ENCODE measurements at regions not wholly inside any gene's neighbourhood (a gene's known extent, or its start where the extent isn't known, plus 50 kb on each side); places are given as distances from the start of the nearest gene placed in this dataset.

- TF ChIP-seq MYC (IDR thresholded peaks at IDR 0.05; ENCODE audit: borderline replicate concordance, low read length), result no peak
- no peak for TF ChIP-seq ZC3H11A (IDR thresholded peaks at IDR 0.05)
These were observed 180.6 kb upstream of the NPVF start (continued) for GRCh38 chr7:25408876-25409275.

GRCh38 chr7:25409897-25410636, 181.8 kb upstream of the NPVF start:
- Histone ChIP-seq H3K4me2 (no peak overlapping the region), H3K9me3 (no peaks in the 10 kb centered on the region), H3K4me1 (no peaks in the 10 kb centered on the region), H3K4me3 (no peak overlapping the region), H3K27ac (no peak overlapping the region)
- FAIRE-seq (no peak), ATAC-seq (no peak), DNase-seq (ENCODE audit: low read depth in 1 of 2, low spot score in 1 of 2) (no peak)
- no peak for TF ChIP-seq PHF8 (IDR thresholded peaks at IDR 0.05; ENCODE audit: borderline replicate concordance, low read depth)
- TF ChIP-seq KDM1A (IDR thresholded peaks at IDR 0.05; ENCODE audit: low read depth), result no peak
- TF ChIP-seq RARB (CRISPR knock-in tag; IDR thresholded peaks at IDR 0.05), result no peak
- TF ChIP-seq MYC (IDR thresholded peaks at IDR 0.05; ENCODE audit: borderline replicate concordance, low read length), result no peak
- no peak for TF ChIP-seq USF2 (IDR thresholded peaks at IDR 0.05)
- no peak for TF ChIP-seq JUN (IDR thresholded peaks at IDR 0.05)
- TF ChIP-seq PBX3 (IDR thresholded peaks at IDR 0.05), result no peak
- TF ChIP-seq EP300 (IDR thresholded peaks at IDR 0.05), result no peak
- no peak for TF ChIP-seq GATA3 (IDR thresholded peaks at IDR 0.05; ENCODE audit: borderline replicate concordance)
- TF ChIP-seq, protein P1, sequence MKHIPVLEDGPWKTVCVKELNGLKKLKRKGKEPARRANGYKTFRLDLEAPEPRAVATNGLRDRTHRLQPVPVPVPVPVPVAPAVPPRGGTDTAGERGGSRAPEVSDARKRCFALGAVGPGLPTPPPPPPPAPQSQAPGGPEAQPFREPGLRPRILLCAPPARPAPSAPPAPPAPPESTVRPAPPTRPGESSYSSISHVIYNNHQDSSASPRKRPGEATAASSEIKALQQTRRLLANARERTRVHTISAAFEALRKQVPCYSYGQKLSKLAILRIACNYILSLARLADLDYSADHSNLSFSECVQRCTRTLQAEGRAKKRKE (CRISPR knock-in tag; IDR thresholded peaks at IDR 0.05; ENCODE audit: low read depth), result no peak
- TF ChIP-seq, protein P2, sequence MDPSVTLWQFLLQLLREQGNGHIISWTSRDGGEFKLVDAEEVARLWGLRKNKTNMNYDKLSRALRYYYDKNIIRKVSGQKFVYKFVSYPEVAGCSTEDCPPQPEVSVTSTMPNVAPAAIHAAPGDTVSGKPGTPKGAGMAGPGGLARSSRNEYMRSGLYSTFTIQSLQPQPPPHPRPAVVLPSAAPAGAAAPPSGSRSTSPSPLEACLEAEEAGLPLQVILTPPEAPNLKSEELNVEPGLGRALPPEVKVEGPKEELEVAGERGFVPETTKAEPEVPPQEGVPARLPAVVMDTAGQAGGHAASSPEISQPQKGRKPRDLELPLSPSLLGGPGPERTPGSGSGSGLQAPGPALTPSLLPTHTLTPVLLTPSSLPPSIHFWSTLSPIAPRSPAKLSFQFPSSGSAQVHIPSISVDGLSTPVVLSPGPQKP (IDR thresholded peaks at IDR 0.05; ENCODE audit: low read depth, low read length), result no peak
- no peak for TF ChIP-seq KDM5A (IDR thresholded peaks at IDR 0.05)
- TF ChIP-seq, protein P3, sequence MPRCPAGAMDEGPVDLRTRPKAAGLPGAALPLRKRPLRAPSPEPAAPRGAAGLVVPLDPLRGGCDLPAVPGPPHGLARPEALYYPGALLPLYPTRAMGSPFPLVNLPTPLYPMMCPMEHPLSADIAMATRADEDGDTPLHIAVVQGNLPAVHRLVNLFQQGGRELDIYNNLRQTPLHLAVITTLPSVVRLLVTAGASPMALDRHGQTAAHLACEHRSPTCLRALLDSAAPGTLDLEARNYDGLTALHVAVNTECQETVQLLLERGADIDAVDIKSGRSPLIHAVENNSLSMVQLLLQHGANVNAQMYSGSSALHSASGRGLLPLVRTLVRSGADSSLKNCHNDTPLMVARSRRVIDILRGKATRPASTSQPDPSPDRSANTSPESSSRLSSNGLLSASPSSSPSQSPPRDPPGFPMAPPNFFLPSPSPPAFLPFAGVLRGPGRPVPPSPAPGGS (IDR thresholded peaks at IDR 0.05), result no peak
- TF ChIP-seq CEBPB (IDR thresholded peaks at IDR 0.05), result no peak
- TF ChIP-seq CBX8 (IDR thresholded peaks at IDR 0.05), result no peak
- no peak for TF ChIP-seq CBX2 (IDR thresholded peaks at IDR 0.05; ENCODE audit: borderline replicate concordance, low read depth)
- no peak for TF ChIP-seq FOSL2 (IDR thresholded peaks at IDR 0.05)
- no peak for TF ChIP-seq FOSL2 (CRISPR knock-in tag; IDR thresholded peaks at IDR 0.05)
- no peak for TF ChIP-seq CHD2 (IDR thresholded peaks at IDR 0.05; ENCODE audit: low read length, partially characterized antibody)
- CTCF ChIA-PET, result no interaction called here
- 1% methylated on average over 6 of the region's 6 CpGs for WGBS (ENCODE audit: missing lambda C conversion rate)
- POLR2A ChIA-PET, result no interaction called here

DNA sequence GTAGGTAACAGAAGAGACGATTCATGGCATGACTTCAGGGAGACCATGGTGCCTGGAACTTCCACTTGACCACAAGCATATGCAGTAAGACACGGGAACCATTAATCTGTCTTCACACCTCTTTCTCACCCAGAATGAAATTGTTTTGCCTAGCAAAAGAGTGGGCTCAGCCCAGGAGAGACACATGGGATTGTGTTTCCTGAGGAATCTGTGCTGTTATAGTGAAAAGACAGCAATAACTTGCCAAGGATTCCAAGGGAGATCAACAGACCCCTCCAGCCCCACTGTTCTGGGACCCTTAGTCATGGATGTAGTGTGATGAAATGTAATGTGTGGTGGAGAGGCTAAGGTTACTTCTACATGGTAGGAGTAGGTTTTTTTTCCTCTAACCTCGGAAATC, 192.5 kb upstream of the NPVF start:
- no peaks in the 10 kb centered on the region for H3K9me3 ChIP-seq
- ChIA-PET POLR2A (no interaction called here), CTCF (no interaction called here)
- no peak overlapping the region for H3K27ac ChIP-seq
- no peaks in the 10 kb centered on the region for H3K4me1 ChIP-seq
- FAIRE-seq, result no peak
- H3K4me2 ChIP-seq, result no peak overlapping the region
- WGBS (ENCODE audit: missing lambda C conversion rate), result 2% methylated on average over 3 of the region's 3 CpGs
- ATAC-seq, result no peak
- no peak overlapping the region for H3K4me3 ChIP-seq
- DNase-seq (ENCODE audit: low read depth in 1 of 2, low spot score in 1 of 2), result no peak
- TF ChIP-seq, protein P3 (IDR thresholded peaks at IDR 0.05), result no peak
- TF ChIP-seq RNF2 (IDR thresholded peaks at IDR 0.05; ENCODE audit: borderline replicate concordance, low read depth), result no peak
- no peak for TF ChIP-seq TP53 (CRISPR knock-in tag; IDR thresholded peaks at IDR 0.05)
- no peak for TF ChIP-seq KDM5A (IDR thresholded peaks at IDR 0.05)
- TF ChIP-seq RARB (CRISPR knock-in tag; IDR thresholded peaks at IDR 0.05), result no peak
- TF ChIP-seq, protein P4, sequence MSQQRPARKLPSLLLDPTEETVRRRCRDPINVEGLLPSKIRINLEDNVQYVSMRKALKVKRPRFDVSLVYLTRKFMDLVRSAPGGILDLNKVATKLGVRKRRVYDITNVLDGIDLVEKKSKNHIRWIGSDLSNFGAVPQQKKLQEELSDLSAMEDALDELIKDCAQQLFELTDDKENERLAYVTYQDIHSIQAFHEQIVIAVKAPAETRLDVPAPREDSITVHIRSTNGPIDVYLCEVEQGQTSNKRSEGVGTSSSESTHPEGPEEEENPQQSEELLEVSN (IDR thresholded peaks at IDR 0.05; ENCODE audit: borderline replicate concordance, low read depth), result no peak
- no peak for TF ChIP-seq TFCP2L1 (CRISPR knock-in tag; IDR thresholded peaks at IDR 0.05)

All from A549 (cell line).